HL-60 (cell line): ENCODE measurements at regions not wholly inside any gene's neighbourhood (a gene's known extent, or its start where the extent isn't known, plus 50 kb on each side); places are given as distances from the start of the nearest gene placed in this dataset.

Experiments
- DNase-seq, 2 experiments: peaks; one replicate each; pipeline ENCODE4 v3.0.0-alpha.2; 2010 to 2020; ENCODE audit warnings: low read depth in 1 of 2, low spot score in 1 of 2
- H3K27ac ChIP-seq: fragments of 250-450 bp; sonication (Bioruptor Pico); replicated peaks from 2 replicates; pipeline ENCODE4 v1.5.1; 2020; ENCODE audit warnings: mild to moderate bottlenecking, moderate library complexity
- H3K27me3 ChIP-seq: fragments of 250-450 bp; sonication (Bioruptor Pico); 2 replicates; pipeline ENCODE4 v1.5.1; 2021; ENCODE audit warnings: mild to moderate bottlenecking, moderate library complexity; ENCODE audit not compliant: insufficient read depth, poor library complexity, severe bottlenecking
- H3K4me3 ChIP-seq: replicated peaks from 2 replicates; pipeline ENCODE4 v1.5.1; 2011; ENCODE audit warnings: mild to moderate bottlenecking, control low read depth, low read length; ENCODE audit not compliant: insufficient read depth
- CTCF ChIP-seq: IDR thresholded peaks from one replicate; pipeline ENCODE4 v1.5.1; 2011; ENCODE audit warnings: low read length, control low read depth, inconsistent platforms; ENCODE audit not compliant: insufficient read depth
- GABPA ChIP-seq: IDR thresholded peaks from 2 replicates; pipeline ENCODE4 v1.6.1; 2012; ENCODE audit warnings: low read depth
- POLR2AphosphoS5 ChIP-seq: IDR thresholded peaks from 2 replicates; pipeline ENCODE4 v1.6.1; 2012; ENCODE audit warnings: low read depth
- SPI1 ChIP-seq: IDR thresholded peaks from 2 replicates; pipeline ENCODE4 v1.6.1; 2012; ENCODE audit warnings: low read depth, mild to moderate bottlenecking, borderline replicate concordance
- TF ChIP-seq, protein P1 (sequence below): IDR thresholded peaks from 2 replicates; pipeline ENCODE4 v1.6.1; 2012; ENCODE audit warnings: low read depth; ENCODE audit not compliant: insufficient replicate concordance

DNA sequence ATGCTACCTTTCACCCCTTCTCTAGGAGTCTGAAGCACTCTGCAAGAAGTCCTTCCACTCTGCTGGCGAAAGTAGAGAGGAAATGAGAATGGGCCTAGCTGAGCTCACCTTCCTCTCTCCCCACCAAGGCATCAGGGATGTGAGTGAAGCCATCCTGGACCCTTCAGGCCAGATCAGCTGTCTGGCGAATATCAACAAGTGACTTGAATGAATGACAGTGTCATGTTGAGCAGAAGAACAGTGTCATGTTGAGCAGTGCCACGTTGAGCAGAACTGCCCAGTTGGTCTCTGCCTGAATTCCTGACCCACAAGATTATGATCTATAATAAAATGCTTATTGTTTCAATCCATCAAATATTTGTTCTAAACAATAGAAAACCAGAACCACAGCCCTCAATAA, 166.2 kb upstream of the RFC3 start:
- H3K27ac ChIP-seq = no peak overlapping the region
- no peak overlapping the region for H3K4me3 ChIP-seq
- DNase-seq = no peak
- TF ChIP-seq CTCF (no peak), POLR2AphosphoS5 (no peak), SPI1 (no peak), GABPA (no peak)
- TF ChIP-seq, protein P1, sequence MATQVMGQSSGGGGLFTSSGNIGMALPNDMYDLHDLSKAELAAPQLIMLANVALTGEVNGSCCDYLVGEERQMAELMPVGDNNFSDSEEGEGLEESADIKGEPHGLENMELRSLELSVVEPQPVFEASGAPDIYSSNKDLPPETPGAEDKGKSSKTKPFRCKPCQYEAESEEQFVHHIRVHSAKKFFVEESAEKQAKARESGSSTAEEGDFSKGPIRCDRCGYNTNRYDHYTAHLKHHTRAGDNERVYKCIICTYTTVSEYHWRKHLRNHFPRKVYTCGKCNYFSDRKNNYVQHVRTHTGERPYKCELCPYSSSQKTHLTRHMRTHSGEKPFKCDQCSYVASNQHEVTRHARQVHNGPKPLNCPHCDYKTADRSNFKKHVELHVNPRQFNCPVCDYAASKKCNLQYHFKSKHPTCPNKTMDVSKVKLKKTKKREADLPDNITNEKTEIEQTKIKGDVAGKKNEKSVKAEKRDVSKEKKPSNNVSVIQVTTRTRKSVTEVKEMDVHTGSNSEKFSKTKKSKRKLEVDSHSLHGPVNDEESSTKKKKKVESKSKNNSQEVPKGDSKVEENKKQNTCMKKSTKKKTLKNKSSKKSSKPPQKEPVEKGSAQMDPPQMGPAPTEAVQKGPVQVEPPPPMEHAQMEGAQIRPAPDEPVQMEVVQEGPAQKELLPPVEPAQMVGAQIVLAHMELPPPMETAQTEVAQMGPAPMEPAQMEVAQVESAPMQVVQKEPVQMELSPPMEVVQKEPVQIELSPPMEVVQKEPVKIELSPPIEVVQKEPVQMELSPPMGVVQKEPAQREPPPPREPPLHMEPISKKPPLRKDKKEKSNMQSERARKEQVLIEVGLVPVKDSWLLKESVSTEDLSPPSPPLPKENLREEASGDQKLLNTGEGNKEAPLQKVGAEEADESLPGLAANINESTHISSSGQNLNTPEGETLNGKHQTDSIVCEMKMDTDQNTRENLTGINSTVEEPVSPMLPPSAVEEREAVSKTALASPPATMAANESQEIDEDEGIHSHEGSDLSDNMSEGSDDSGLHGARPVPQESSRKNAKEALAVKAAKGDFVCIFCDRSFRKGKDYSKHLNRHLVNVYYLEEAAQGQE = no peak
- H3K27me3 ChIP-seq = no peaks in the 10 kb centered on the region

GRCh38 chr13:33657274-33657673, 160.7 kb upstream of the RFC3 start:
- Histone ChIP-seq H3K27ac (no peak overlapping the region), H3K27me3 (no peaks in the 10 kb centered on the region), H3K4me3 (no peak overlapping the region)
- no peak for DNase-seq
- TF ChIP-seq SPI1 (no peak), GABPA (no peak), CTCF (no peak), POLR2AphosphoS5 (no peak)
- TF ChIP-seq, protein P1 = no peak

GRCh38 chr13:33659466-33659865, 158.5 kb upstream of the RFC3 start:
- no peak for DNase-seq
- Histone ChIP-seq H3K27me3 (no peaks in the 10 kb centered on the region), H3K27ac (no peak overlapping the region), H3K4me3 (no peak overlapping the region)
- TF ChIP-seq, protein P1 = no peak
- TF ChIP-seq CTCF = no peak
- TF ChIP-seq POLR2AphosphoS5 = no peak
- TF ChIP-seq SPI1 = no peak
- no peak for TF ChIP-seq GABPA
